ENCODE measurements at regions not wholly inside any gene's neighbourhood (a gene's known extent, or its start where the extent isn't known, plus 50 kb on each side); places are given as distances from the start of the nearest gene placed in this dataset.

DNA sequence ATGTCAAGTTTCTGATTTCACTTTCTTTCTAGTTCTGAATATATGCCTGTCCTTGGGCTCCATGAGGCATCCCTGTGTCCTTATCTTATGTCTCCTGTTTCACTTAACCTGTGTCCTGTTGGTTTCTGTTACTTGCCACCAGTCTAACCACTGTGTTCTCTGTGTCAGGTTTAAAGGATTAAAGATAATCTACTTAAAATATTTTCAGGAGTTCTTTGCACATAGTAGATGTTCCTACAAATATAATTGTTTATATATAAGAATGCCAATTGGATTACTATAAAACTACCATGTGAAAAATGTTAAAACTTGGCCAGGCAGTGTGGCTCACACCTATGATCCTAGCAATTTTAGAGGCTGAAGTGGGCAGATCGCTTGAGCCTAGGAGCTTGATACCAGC is 406.4 kb downstream of the CCER1 start:
- TF ChIP-seq CTCF (IDR thresholded peaks at IDR 0.05; ENCODE audit: insufficient read depth, low read depth, low read length) (no peak), EZH2 (IDR thresholded peaks at IDR 0.05; ENCODE audit: insufficient read depth, low read length) (no peak)
